T-helper 17 cell (primary cell): ENCODE measurements at regions not wholly inside any gene's neighbourhood (a gene's known extent, or its start where the extent isn't known, plus 50 kb on each side); places are given as distances from the start of the nearest gene placed in this dataset.
"Not testable (repeated sequence)": the region's sequence is repeated elsewhere in the genome, so short reads cannot be mapped to it uniquely, and the experiment has no call there.

Experiments
- ATAC-seq: fragments of 150-1000 bp; cut with Tn5 transposase; 2 replicates; pipeline ENCODE4 v1.10.0; 2021; ENCODE audit warnings: mild to moderate bottlenecking, moderate library complexity
- DNase-seq, 3 donors: peaks; one replicate each; pipeline versions ENCODE4 v3.0.0 to v3.0.0-alpha.2; 2020 to 2021
- H3K9me3 ChIP-seq: one replicate; pipeline ENCODE4 v1.7.0; 2013; ENCODE audit warnings: low read length, mild to moderate bottlenecking; ENCODE audit not compliant: control insufficient read depth, poor library complexity, severe bottlenecking
- H3K27ac Mint-ChIP-seq: one replicate; pipeline ENCODE4 v1.8.0; 2022; ENCODE audit warnings: mild to moderate bottlenecking, moderate library complexity, mixed read lengths
- H3K27me3 Mint-ChIP-seq: one replicate; pipeline ENCODE4 v1.8.0; 2022; ENCODE audit warnings: mixed read lengths
- H3K36me3 Mint-ChIP-seq: one replicate; pipeline ENCODE4 v1.8.0; 2022; ENCODE audit warnings: low read depth, mixed read lengths
- H3K4me1 Mint-ChIP-seq: one replicate; pipeline ENCODE4 v1.8.0; 2022; ENCODE audit warnings: mild to moderate bottlenecking, mixed read lengths
- H3K4me3 Mint-ChIP-seq: one replicate; pipeline ENCODE4 v1.8.0; 2022; ENCODE audit warnings: mild to moderate bottlenecking, moderate library complexity, mixed read lengths

GRCh38 chr5:21491182-21491581 lies 1362.0 kb downstream of the CDH12 start:
- not testable (repeated sequence) for H3K36me3 Mint-ChIP-seq, H3K27ac Mint-ChIP-seq, H3K4me1 Mint-ChIP-seq, H3K4me3 Mint-ChIP-seq, ATAC-seq, H3K27me3 Mint-ChIP-seq, DNase-seq, H3K9me3 ChIP-seq

- not testable (repeated sequence) for H3K36me3 Mint-ChIP-seq, DNase-seq, H3K4me1 Mint-ChIP-seq, H3K27me3 Mint-ChIP-seq, H3K9me3 ChIP-seq, H3K27ac Mint-ChIP-seq, ATAC-seq, H3K4me3 Mint-ChIP-seq
Measured at GRCh38 chr5:21488828-21489227, 1364.3 kb downstream of the CDH12 start.

- not testable (repeated sequence) for DNase-seq, H3K27me3 Mint-ChIP-seq
Measured at GRCh38 chr5:21485458-21486000, 1367.6 kb downstream of the CDH12 start.

GRCh38 chr5:21484498-21484889 lies 1368.7 kb downstream of the CDH12 start:
- H3K4me3 Mint-ChIP-seq, H3K27me3 Mint-ChIP-seq, DNase-seq, H3K36me3 Mint-ChIP-seq, H3K27ac Mint-ChIP-seq, H3K9me3 ChIP-seq, ATAC-seq, H3K4me1 Mint-ChIP-seq: not testable (repeated sequence)

More at GRCh38 chr5:21485458-21486000, 1367.6 kb downstream of the CDH12 start:
- not testable (repeated sequence) for H3K4me1 Mint-ChIP-seq, H3K4me3 Mint-ChIP-seq, ATAC-seq, H3K27ac Mint-ChIP-seq, H3K9me3 ChIP-seq, H3K36me3 Mint-ChIP-seq

- not testable (repeated sequence) for H3K27ac Mint-ChIP-seq, H3K4me1 Mint-ChIP-seq, DNase-seq, ATAC-seq, H3K4me3 Mint-ChIP-seq, H3K27me3 Mint-ChIP-seq, H3K9me3 ChIP-seq, H3K36me3 Mint-ChIP-seq
Measured at GRCh38 chr5:21483790-21484497, 1369.2 kb downstream of the CDH12 start.

GRCh38 chr5:21482983-21483650 lies 1370.0 kb downstream of the CDH12 start:
- not testable (repeated sequence) for H3K4me3 Mint-ChIP-seq, H3K27ac Mint-ChIP-seq, H3K27me3 Mint-ChIP-seq, DNase-seq, H3K4me1 Mint-ChIP-seq, H3K9me3 ChIP-seq, H3K36me3 Mint-ChIP-seq, ATAC-seq

- not testable (repeated sequence) for H3K4me3 Mint-ChIP-seq, H3K27me3 Mint-ChIP-seq, H3K27ac Mint-ChIP-seq, ATAC-seq, H3K36me3 Mint-ChIP-seq, H3K4me1 Mint-ChIP-seq, H3K9me3 ChIP-seq, DNase-seq
Measured at GRCh38 chr5:21482522-21482921, 1370.6 kb downstream of the CDH12 start.

- H3K9me3 ChIP-seq, H3K4me1 Mint-ChIP-seq, H3K27ac Mint-ChIP-seq, ATAC-seq, H3K4me3 Mint-ChIP-seq, DNase-seq, H3K36me3 Mint-ChIP-seq, H3K27me3 Mint-ChIP-seq: not testable (repeated sequence)
Measured at GRCh38 chr5:21481320-21482270, 1371.5 kb downstream of the CDH12 start.

- not testable (repeated sequence) for H3K27ac Mint-ChIP-seq, H3K4me3 Mint-ChIP-seq, ATAC-seq
Measured at GRCh38 chr5:21480054-21480453, 1373.1 kb downstream of the CDH12 start.

GRCh38 chr5:21473981-21474380 lies 1379.2 kb downstream of the CDH12 start:
- H3K36me3 Mint-ChIP-seq, H3K27ac Mint-ChIP-seq, H3K27me3 Mint-ChIP-seq, H3K4me1 Mint-ChIP-seq, H3K4me3 Mint-ChIP-seq, H3K9me3 ChIP-seq, DNase-seq, ATAC-seq: not testable (repeated sequence)

More at GRCh38 chr5:21480054-21480453, 1373.1 kb downstream of the CDH12 start:
- not testable (repeated sequence) for H3K9me3 ChIP-seq, H3K36me3 Mint-ChIP-seq, DNase-seq, H3K27me3 Mint-ChIP-seq, H3K4me1 Mint-ChIP-seq

GRCh38 chr5:21473436-21473835 lies 1379.7 kb downstream of the CDH12 start:
- H3K9me3 ChIP-seq, H3K4me3 Mint-ChIP-seq, H3K27me3 Mint-ChIP-seq, DNase-seq, ATAC-seq, H3K4me1 Mint-ChIP-seq, H3K27ac Mint-ChIP-seq, H3K36me3 Mint-ChIP-seq: not testable (repeated sequence)

- H3K27me3 Mint-ChIP-seq, DNase-seq, H3K27ac Mint-ChIP-seq, H3K9me3 ChIP-seq, H3K36me3 Mint-ChIP-seq, H3K4me1 Mint-ChIP-seq, H3K4me3 Mint-ChIP-seq, ATAC-seq: not testable (repeated sequence)
Measured at GRCh38 chr5:21471691-21472090, 1381.5 kb downstream of the CDH12 start.

GRCh38 chr5:21469523-21470101 lies 1383.5 kb downstream of the CDH12 start:
- ATAC-seq, DNase-seq, H3K9me3 ChIP-seq, H3K4me3 Mint-ChIP-seq, H3K36me3 Mint-ChIP-seq, H3K27me3 Mint-ChIP-seq, H3K27ac Mint-ChIP-seq, H3K4me1 Mint-ChIP-seq: not testable (repeated sequence)
